ENCODE measurements at regions not wholly inside any gene's neighbourhood (a gene's known extent, or its start where the extent isn't known, plus 50 kb on each side); places are given as distances from the start of the nearest gene placed in this dataset.

- TF ChIP-seq SUZ12 (IDR thresholded peaks at IDR 0.05; ENCODE audit: extremely low read depth, insufficient read depth, insufficient read length) (no peak), YY1 (IDR thresholded peaks at IDR 0.05; ENCODE audit: insufficient read depth, insufficient read length) (no peak)
Observed at GRCh38 chr4:22587253-22587652, 71.4 kb upstream of the ADGRA3 start.

Data from NT2/D1 (cell line).